ENCODE measurements at regions not wholly inside any gene's neighbourhood (a gene's known extent, or its start where the extent isn't known, plus 50 kb on each side); places are given as distances from the start of the nearest gene placed in this dataset.

- TF ChIP-seq EP300 (IDR thresholded peaks at IDR 0.05; ENCODE audit: low read length) (no peak), ELK1 (CRISPR knock-in tag; IDR thresholded peaks at IDR 0.05) (no peak), CTCF (IDR thresholded peaks at IDR 0.05 in 2 of 3, conservative IDR thresholded peaks at IDR 0.05 in 1 of 3; ENCODE audit: insufficient read depth in 2 of 3, low read depth in 1 of 3, low read length in 3 of 3) (no peak), PTRF (tag; IDR thresholded peaks at IDR 0.05) (no peak), NR2C1 (IDR thresholded peaks at IDR 0.05) (no peak), NR2C1 (tag; IDR thresholded peaks at IDR 0.05) (no peak), ZMIZ1 (IDR thresholded peaks at IDR 0.05; ENCODE audit: low read depth in 2 of 2, low read length in 2 of 2) (no peak)
Observed at GRCh38 chr4:11111370-11111769, 317.3 kb downstream of the HS3ST1 start.
